ENCODE measurements at regions not wholly inside any gene's neighbourhood (a gene's known extent, or its start where the extent isn't known, plus 50 kb on each side); places are given as distances from the start of the nearest gene placed in this dataset. TPM values are rescaled to one million over a fixed set of nuclear protein-coding genes. Genes with fewer than 3 reads are reported as not detected.
A peak's percentile ranks its signal among the peaks of the same experiment; 100 is the strongest.

MicroRNA genes in the stretch of these regions (microRNA counts, 767-probe panel; counts per million panel counts)
- 723 counts per million, percentile 96 among the panel's probes with 10 or more counts for microRNA hsa-miR-920

Small RNA genes lying in the stretch of these regions (microRNA-seq; reads per million reads assigned to microRNA genes)
- gene MIR920 (ENCODE audit: borderline number of aligned reads, borderline replicate concordance): not detected

Small RNA genes lying in the stretch of these regions (small RNA-seq; reads per million reads assigned to genes)
- not detected for gene MIR920 (ENCODE audit: insufficient read depth, insufficient read length, low read depth, low replicate concordance)
- gene RN7SL38P (ENCODE audit: insufficient read depth, insufficient read length, low read depth, low replicate concordance): not detected
